Activated T-helper 9 cell treated with anti-CD3 and anti-CD28 coated beads, Interleukin-2, amount 50 U/mL, for 16 hours (primary cell): ENCODE measurements at regions not wholly inside any gene's neighbourhood (a gene's known extent, or its start where the extent isn't known, plus 50 kb on each side); places are given as distances from the start of the nearest gene placed in this dataset.
A peak's percentile ranks its signal among the peaks of the same experiment; 100 is the strongest.

ENCODE experiments used
- DNase-seq: peaks from one replicate; pipeline ENCODE4 v3.0.0-alpha.2; 2020; ENCODE audit warnings: low read depth

DNA sequence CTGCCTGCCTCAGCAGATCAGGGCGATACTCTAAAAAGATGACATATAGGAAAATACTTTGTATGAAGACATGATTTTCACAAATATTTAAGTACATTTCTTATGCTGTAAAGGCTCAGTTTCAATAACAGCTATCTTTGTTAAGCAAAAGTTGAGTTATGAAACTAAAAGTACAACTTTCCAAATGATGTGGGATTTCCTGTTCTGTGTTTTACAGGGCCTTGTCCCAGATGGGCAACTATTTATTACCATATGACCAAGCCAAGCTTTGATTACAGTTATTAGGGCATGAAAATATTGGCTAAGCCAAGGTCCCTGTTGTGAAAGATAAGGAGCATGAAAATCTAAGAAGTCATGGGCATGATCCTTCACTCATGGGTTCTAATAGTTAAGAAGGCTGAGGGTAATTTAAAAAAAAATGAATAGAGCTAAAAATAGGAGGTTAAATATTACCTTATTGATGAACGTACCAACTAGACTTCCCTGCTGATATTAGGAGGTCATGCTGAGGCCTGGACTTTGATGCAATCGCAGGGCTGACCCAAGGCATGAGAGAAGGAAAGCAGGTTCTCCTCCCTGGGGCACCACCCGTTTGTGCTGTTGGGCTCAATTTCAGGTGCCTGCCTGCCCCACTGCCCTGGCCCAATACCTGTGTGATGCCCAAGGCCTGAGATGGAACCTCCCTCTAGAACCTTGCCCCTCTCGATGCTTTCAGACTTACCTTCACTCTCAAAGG is 294.4 kb upstream of the PRDM1 start:
- DNase-seq: no peak

DNA sequence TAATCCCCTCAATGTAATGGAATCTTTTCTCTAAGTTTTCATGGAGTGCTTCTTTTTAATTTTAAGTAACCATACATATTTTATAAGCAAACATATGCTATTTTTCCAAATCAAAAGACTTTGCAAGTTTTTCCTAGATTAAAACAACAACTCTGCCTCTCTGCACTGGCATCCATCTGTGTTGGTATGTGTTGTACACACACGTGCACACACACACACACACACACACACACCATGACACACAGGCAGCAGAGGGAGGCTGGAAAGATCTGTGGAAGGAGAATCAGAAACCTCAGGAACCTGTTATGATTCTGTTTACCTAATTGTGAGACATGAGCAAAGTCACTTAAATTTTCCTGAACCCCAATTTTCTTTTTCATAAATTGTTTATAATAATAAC is 295.0 kb upstream of the PRDM1 start:
- no peak for DNase-seq

DNA sequence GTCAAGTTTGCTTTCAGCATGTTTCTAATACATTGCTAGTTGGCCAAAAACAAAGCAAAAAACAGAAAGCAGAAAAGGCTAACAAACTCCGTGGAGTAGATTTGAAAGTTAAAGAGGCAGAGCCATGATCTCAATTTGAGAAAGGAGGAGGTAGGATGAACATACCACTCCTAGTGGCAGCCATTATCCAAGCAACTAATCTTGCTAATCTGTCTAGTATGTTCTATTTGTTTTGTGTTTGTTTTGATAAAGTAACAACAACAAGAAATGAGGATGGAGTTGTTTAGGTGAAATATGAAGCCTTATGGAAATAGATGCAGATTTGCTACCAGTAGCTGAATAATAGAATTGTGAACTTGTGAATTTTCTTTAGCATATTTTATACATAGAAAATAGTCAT is 295.5 kb upstream of the PRDM1 start:
- no peak for DNase-seq

DNA sequence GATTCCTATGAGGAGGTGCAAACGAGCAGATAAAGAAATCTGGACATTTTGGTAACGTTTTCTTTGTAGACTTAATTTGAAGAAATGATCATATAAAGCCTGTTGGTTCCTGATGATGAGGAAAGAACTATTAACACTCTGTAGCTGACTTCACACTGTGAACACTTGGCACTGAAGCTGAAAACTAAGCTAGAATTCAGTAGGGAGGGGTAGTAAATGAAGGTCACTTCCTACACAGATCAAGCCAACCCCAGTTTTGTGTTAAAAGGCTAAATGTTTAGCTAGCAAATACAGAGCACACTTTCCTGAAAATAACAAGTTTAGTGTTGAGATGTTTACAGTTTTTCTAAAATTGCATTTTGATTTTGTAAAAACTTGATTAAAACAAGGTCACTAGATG is 296.2 kb upstream of the PRDM1 start:
- no peak for DNase-seq

DNA sequence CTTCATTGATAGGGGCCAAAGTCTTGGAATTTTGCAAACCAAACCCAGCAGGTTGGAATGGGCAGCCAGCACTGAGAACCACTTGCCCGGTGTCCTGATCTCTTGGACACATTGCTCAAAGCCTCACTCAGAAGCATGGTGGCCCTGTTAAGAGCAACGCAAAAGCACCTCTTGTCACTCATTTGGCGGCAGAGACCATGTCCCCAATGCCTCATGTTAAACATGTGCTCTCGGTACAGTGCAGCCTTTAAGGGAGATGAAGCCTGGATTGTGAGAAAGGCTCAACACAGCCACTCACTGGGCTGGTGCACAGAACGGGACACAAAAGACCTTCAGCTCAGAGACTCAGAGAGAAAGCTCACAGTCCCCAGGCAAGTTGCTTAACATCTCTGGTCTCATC is 298.4 kb upstream of the PRDM1 start:
- no peak for DNase-seq

DNA sequence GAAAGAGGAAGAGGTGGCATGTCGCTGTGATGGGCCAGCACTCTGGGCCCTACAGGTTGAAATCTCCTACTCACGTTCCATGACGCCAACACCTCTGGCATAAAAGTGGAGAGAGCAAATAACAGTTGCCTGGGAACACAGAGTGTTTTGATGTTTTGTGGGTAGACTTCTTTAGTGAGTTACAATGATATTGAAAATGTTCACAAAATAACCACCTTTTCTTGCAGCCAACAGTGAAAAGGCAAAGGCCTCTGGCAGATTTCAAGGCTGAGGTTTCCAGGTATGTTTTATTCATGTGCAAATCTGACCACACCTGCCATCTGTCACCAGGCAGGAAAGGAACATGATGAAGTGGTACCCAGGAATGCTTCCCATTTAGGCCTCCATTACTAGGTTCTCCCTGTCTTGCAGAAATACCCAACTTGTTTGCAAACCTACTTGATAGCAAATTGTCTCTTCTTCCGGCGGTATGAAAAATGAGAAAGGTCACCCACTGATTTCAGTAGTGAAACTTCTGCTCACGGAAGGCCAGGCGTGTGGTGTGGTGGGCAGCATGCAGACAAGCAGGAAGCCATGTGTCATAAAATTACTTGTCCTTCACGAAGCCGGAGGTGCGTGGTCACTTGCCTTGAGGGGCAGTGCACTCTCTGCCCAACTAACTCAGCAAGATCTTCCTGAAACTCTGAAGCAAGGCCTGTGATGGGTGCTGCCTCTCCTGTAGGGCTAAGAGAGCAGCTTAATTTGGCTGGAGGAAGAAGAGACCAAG is 299.1 kb upstream of the PRDM1 start:
- no peak for DNase-seq

DNA sequence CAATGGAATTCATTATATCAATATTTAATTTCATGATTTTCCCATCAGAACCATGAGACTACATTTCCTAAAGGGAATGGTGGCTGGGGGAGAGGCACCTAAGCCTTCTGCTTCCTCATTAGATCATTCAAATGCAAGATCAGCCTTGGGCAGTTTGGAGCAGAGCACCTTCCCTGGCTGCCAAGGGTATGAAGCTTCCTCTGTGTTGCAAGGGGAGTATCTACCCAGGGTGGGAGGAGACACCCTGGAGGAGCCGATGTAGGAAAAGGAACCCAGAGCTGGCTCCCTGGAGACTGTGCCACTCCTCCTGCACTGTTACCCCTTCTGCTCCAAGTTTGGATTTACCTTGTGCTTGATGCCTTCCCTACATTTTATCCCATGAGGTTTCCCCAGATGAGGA is 299.7 kb upstream of the PRDM1 start:
- DNase-seq: no peak

DNA sequence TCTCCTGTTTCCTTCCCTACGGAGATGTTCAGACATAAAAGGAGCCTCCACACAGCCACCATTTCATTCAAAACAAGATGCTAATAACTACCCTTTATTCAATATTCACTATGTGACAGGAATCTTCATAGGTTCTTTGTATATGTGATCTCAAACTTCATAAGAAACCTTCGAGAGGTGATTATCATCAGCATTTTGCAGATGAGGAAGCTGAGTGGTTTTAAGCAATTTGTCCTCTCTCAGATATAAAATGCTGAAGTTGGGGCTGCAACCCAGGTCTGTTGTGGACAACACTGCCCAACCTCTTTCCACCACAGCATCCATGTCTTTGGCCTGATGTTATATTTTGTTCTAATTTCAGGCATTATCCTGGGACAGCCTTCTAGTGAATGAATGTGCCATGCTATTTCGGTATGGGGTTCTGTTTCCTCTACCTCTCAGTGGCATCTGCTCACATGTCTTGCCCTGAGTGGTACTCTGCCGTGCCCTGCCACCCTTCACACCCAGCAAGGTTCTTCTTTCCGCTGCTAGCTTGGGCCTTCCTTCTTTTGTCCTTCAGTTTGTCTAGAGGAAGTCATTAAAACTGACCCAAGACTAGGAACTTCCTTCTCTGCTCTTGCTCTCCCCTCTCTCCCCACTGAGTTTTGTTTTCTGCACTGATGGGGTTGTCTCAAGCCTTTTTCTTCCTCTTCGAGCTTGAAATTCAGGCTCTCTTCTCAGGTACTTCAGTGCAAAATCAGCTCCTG is 300.9 kb upstream of the PRDM1 start:
- no peak for DNase-seq

DNA sequence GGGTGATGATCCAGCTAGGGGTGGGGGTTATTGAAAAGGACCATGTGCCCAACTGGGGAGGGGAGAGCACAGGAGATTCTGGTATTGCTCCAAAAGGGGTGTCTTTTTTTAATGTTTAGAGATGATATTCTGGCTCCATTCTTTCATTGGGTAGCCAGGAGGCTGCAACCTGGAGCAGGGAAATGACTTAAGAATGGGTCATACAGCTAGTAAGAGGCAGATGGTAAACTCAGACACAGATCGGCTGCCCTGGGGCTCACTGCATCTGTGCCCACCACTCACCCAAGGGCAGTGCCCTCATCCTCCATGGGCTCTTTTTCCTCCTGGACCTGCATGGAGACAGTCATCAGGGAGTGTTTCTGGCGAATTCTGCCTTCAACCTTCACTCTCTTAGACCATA is 302.0 kb upstream of the PRDM1 start:
- DNase-seq: no peak

DNA sequence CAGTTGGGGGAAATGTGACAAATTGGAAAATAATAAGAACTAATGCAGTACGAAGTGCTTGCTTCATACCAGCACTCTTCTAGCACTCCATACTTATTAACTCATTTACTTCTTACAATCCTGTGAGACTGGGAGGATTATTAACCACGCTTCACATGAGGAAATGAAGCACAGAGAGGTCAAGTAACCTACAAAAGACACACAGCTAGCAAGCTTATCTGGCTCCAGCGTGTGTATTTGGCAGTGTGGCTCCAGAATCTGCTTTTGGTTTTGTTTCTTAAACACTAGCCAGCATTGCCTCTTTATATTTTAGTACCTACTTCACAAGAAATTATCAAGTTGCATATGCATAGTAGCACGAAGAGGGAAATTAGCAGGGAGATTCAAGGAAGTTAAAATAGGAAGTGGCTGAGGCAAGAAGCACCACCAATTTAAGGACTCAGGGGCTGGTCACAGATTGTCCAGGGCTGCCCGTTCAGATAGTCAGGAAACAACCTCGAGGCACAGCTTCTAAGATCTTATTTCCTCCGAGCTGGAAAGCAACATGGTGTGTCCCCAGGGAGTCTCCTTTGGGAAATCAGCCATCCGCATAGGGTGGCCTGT is 302.7 kb upstream of the PRDM1 start:
- no peak for DNase-seq

DNA sequence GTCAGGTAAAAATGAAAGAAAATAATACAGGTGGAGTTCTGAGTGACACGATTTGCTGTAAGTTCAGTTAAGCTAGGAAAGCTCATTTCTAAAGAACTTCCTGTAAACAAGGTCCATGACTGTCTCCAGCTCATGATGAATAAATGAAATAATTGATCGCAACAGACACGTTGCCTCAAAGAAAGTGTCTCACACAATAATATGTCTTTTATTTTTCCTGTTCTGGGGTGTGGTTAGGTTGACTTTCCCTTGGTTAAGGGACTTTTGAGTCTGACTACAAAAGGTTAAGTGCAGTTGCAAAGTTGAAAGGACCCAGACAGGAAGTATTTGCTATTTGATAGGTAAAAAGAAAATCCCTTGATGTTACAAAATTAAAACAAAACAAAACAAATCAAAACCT is 304.2 kb upstream of the PRDM1 start:
- no peak for DNase-seq

DNA sequence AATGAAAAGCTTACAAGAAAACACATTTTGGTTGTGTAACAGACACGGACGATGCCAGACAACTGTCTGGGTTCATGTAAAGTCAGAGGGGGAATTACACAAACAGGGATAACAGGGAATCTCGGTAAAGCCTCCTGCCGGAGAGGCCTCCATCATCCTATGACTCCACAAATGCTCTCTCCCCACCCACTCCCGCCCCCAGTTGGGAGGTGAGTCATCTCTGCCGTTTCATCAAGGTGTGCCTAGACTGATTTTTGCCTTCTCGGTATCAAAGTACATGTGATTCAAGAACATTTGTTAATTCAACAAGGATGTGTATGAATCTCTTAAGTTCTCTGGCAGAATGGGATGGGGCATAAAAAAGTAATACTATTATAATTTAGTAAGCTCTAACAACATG is 304.9 kb upstream of the PRDM1 start:
- DNase-seq: peak; percentile 50

DNA sequence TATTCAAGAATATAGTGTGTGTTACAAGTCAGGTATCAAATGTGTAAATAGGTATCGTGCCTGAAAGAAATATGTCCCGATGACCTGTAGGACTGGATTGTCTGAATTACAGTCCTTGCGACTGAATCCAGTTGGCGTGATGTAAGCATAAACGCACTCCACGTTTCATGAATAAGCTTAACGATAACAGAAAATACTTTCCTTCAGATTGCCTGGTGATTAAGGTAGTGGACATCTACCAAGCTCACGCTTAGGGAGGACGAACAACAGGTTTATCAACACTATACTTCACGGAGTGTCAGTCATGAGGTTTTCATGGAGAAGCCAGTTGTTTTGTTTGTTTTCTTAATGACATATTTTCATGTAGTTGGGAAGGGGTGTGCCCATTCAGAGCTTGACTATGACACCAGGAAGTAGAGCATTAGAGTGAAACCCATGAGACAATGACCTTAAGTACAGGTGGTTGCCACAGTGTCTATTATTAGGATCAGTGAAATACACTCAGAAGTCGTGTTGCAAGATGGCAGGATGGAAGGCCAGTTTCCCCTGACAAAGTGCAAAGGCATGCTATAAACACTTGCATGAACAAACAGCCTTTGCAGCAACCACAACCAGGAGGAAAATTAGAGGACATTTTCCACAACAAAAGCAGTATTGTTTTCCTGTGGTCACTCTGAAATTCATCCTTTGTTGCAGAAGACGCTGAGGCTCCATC is 305.8 kb upstream of the PRDM1 start:
- DNase-seq: no peak

DNA sequence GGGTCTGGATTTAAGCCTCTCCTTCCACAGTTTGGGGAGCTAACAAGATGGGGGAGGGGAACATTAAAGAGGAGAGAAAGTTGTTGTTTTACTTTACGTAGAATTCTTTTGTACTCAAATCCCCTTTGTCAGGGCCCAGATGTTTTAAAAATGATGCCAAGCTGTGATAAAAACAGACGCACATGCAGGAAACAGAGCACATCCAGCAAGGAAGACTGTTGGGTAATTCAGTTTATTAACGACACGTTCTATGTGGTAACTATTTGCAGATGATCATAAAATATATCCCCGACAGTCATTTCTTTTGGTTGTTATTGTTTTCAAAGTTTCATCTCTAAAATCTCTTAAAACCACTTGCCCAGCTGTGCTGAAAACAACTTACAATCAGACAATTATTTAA is 307.0 kb upstream of the PRDM1 start:
- DNase-seq: no peak

DNA sequence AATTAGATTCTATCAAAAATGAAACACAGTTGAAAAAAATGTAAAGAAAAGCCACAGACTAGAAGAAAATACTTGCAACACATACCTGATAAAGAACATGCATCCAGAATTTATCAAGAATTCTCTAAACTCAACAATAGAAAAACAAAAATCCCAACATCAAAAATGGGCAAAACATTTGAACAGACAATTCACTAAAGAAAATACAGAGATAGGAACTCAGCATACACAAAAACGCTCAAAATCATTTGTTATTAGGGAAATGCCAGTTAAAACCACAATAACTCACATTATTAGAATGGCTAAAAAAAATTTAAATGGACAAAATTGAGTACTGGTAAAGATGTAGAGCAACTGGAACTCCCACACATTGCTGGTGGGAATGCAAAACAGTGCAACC is 311.0 kb upstream of the PRDM1 start:
- DNase-seq: no peak

DNA sequence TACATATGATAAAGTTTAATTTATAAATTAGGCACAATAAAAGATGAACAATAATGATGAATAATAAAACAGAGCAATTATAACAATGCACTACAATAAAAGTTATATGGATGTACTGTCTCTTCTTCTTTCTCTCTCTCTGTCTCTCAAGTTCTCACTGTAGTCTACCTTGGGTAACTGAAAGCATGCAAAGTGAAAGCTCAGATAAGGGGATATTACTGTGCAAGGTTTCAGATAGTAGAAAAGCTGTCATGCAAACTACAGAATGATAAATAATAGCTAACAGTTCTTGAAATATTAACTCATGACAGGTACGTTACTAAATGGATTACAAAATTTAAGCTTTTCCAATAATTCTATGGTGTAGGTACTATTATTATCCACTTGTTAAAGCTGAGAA is 311.9 kb upstream of the PRDM1 start:
- DNase-seq: no peak

DNA sequence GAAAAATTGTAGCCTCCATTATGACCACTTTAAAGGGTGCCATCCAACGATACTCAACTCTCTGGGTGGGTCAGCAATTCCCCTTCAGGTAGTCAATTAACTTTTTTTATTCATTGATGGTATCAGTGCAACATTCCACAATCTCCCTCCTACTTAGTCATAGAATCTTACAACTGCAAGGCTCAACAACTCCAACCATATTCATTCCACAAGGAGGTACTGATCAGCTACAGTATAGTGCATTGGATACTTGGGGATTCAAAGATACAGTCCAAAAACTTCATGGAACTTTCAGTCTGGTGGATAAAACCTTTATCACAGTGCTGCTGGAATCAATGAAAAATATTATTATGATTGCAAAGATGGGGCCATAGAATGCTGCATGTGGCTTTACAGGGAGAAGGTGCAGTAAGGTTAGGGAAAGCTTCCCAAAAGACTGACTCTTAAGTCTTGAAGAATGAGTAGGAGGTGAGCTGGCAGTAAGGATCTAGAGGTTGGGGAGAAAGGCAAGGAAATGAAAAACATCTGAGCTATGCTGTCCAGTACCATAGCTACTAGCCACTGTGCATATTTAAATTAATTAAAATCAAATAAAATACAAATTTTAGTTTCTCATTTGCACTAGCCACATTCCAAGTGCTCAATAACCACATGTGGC is 314.7 kb upstream of the PRDM1 start:
- no peak for DNase-seq

DNA sequence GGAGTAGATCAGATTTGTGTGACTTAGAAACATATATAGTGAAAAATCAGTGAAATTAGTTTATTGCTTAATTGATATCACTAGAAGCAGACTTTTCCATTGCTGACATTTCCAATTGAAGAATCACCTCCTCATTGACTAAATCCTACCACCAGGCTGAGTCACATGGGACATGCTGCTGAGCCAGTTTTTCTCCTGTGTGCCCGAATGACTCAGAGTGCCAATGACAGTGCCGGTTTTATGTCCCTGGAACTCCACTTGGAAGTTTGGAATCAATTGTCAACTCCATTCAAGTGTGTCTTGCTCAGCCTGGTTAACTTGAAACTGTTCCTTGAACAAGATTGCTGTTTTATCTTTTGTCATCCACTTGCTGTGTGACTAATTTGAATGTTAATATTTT is 316.1 kb upstream of the PRDM1 start:
- DNase-seq: no peak

DNA sequence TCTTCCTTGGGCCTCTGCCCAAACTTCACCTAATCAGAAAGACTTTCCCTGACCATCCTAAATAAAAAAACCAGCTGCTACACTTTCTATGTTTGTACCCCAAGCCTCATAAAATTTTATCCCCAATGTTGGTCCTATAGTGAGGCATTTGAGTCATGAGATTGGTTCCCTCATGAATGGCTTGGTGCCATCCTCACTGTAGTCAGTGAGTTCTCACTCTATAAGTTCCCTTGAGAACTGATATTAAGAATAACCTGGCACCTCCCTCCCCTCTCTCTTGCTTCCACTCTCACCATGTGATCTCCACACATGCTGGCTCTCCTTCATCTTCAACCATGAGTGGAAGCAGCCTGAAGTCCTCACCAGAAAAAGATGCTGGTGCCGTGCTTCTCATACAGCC is 316.9 kb upstream of the PRDM1 start:
- DNase-seq: no peak

DNA sequence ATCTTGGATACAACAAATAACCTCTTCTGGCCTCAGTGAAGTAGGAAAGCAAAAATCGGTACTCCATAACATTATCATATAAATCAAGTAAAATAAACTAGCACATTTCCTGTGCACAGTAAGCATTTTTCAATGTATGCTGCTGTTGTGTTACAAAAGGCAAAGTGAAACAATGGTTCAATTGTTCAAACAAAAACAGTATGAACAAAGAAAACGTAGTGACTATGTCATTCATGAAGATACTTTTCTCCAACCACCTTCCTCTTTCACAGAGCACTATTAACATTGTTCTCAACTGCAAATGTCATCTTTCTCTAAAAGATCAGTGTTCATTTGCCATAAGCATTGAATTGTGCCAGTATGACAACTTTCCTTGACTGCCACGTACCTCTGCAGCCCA is 318.6 kb upstream of the PRDM1 start:
- no peak for DNase-seq

DNA sequence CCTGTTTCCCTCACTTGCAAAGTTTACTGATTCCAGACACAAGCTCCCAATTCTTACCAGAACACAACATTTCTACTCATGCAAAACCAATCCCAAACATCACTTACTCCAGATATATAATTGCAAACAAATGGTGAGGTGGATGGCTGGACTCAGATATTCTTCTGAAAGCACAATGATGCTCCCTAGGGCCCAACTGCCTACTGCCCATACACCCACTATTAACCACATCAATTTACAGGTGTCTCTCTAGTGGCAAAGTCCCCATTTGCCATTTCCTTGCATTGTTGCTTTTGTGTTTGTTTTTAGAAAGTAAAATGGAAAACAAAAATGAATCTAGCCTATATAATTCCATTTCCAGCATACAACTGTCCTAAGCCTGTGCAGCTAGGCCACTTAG is 320.9 kb upstream of the PRDM1 start:
- no peak for DNase-seq

DNA sequence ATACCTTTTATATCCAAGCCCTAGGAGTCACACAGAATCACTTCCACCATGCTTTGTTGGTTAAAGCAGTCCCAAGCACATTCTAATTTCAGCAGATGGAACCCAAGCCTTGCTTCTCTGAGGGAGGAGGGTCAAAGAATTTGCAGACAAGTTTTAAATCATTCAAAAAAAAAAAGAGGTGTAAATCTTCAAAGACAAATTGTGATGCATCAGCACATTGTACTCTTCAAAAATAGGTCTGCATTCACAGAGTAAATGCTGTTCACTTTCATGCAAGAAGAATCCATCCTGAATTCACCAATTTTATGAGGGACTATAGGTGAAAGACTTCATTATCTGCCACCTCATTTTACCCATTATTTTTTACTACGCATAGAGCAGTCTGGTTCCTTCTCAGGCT is 321.8 kb upstream of the PRDM1 start:
- no peak for DNase-seq
